ENCODE measurements at regions not wholly inside any gene's neighbourhood (a gene's known extent, or its start where the extent isn't known, plus 50 kb on each side); places are given as distances from the start of the nearest gene placed in this dataset.

GRCh38 chr6:99120641-99121040, 172.9 kb upstream of the FBXL4 start:
- no peak for TF ChIP-seq GATA3 (IDR thresholded peaks at IDR 0.05; ENCODE audit: low read depth, low read length)
- TF ChIP-seq GATA2 (IDR thresholded peaks at IDR 0.05; ENCODE audit: low read depth, low read length): no peak

GRCh38 chr6:99119109-99120031, 171.6 kb upstream of the FBXL4 start:
- TF ChIP-seq GATA2 (IDR thresholded peaks at IDR 0.05; ENCODE audit: low read depth, low read length) (no peak), GATA3 (IDR thresholded peaks at IDR 0.05; ENCODE audit: low read depth, low read length) (no peak)

- TF ChIP-seq GATA3 (IDR thresholded peaks at IDR 0.05; ENCODE audit: low read depth, low read length): no peak
- TF ChIP-seq GATA2 (IDR thresholded peaks at IDR 0.05; ENCODE audit: low read depth, low read length): no peak
Measured at GRCh38 chr6:99114769-99115406, 167.1 kb upstream of the FBXL4 start.

- TF ChIP-seq GATA2 (IDR thresholded peaks at IDR 0.05; ENCODE audit: low read depth, low read length) (no peak), GATA3 (IDR thresholded peaks at IDR 0.05; ENCODE audit: low read depth, low read length) (no peak)
Measured at GRCh38 chr6:99111590-99111989, 163.8 kb upstream of the FBXL4 start.

GRCh38 chr6:99110029-99110428, 162.3 kb upstream of the FBXL4 start:
- TF ChIP-seq GATA3 (IDR thresholded peaks at IDR 0.05; ENCODE audit: low read depth, low read length): no peak
- no peak for TF ChIP-seq GATA2 (IDR thresholded peaks at IDR 0.05; ENCODE audit: low read depth, low read length)

GRCh38 chr6:99104218-99104617, 156.5 kb upstream of the FBXL4 start:
- TF ChIP-seq GATA3 (IDR thresholded peaks at IDR 0.05; ENCODE audit: low read depth, low read length): no peak
- no peak for TF ChIP-seq GATA2 (IDR thresholded peaks at IDR 0.05; ENCODE audit: low read depth, low read length)

GRCh38 chr6:99099243-99099642, 151.5 kb upstream of the FBXL4 start:
- TF ChIP-seq GATA3 (IDR thresholded peaks at IDR 0.05; ENCODE audit: low read depth, low read length) (no peak), GATA2 (IDR thresholded peaks at IDR 0.05; ENCODE audit: low read depth, low read length) (no peak)

GRCh38 chr6:99096170-99096569, 148.4 kb upstream of the FBXL4 start:
- TF ChIP-seq GATA2 (IDR thresholded peaks at IDR 0.05; ENCODE audit: low read depth, low read length): no peak
- TF ChIP-seq GATA3 (IDR thresholded peaks at IDR 0.05; ENCODE audit: low read depth, low read length): no peak

- TF ChIP-seq GATA3 (IDR thresholded peaks at IDR 0.05; ENCODE audit: low read depth, low read length) (no peak), GATA2 (IDR thresholded peaks at IDR 0.05; ENCODE audit: low read depth, low read length) (no peak)
Measured at GRCh38 chr6:99093456-99094190, 145.9 kb upstream of the FBXL4 start.

GRCh38 chr6:99092461-99092860, 144.7 kb upstream of the FBXL4 start:
- no peak for TF ChIP-seq GATA3 (IDR thresholded peaks at IDR 0.05; ENCODE audit: low read depth, low read length)
- no peak for TF ChIP-seq GATA2 (IDR thresholded peaks at IDR 0.05; ENCODE audit: low read depth, low read length)

GRCh38 chr6:99091985-99092384, 144.2 kb upstream of the FBXL4 start:
- no peak for TF ChIP-seq GATA3 (IDR thresholded peaks at IDR 0.05; ENCODE audit: low read depth, low read length)
- TF ChIP-seq GATA2 (IDR thresholded peaks at IDR 0.05; ENCODE audit: low read depth, low read length): no peak

GRCh38 chr6:99080191-99080590, 132.4 kb upstream of the FBXL4 start:
- TF ChIP-seq GATA3 (IDR thresholded peaks at IDR 0.05; ENCODE audit: low read depth, low read length): no peak
- no peak for TF ChIP-seq GATA2 (IDR thresholded peaks at IDR 0.05; ENCODE audit: low read depth, low read length)

GRCh38 chr6:99079058-99079457, 131.3 kb upstream of the FBXL4 start:
- TF ChIP-seq GATA3 (IDR thresholded peaks at IDR 0.05; ENCODE audit: low read depth, low read length) (no peak), GATA2 (IDR thresholded peaks at IDR 0.05; ENCODE audit: low read depth, low read length) (no peak)

GRCh38 chr6:99073223-99073622, 125.5 kb upstream of the FBXL4 start:
- TF ChIP-seq GATA2 (IDR thresholded peaks at IDR 0.05; ENCODE audit: low read depth, low read length): no peak
- no peak for TF ChIP-seq GATA3 (IDR thresholded peaks at IDR 0.05; ENCODE audit: low read depth, low read length)

Measured in SH-SY5Y (cell line).